B cell (primary cell): ENCODE measurements at regions not wholly inside any gene's neighbourhood (a gene's known extent, or its start where the extent isn't known, plus 50 kb on each side); places are given as distances from the start of the nearest gene placed in this dataset.

ENCODE experiments used
- ATAC-seq: fragments of 200-7000 bp; cut with Tn5 transposase; one replicate; pipeline ENCODE4 v1.10.0; 2021; ENCODE audit warnings: low read depth, mild to moderate bottlenecking, moderate number of reproducible peaks, moderate library complexity
- CTCF ChIA-PET: fragments of 350-600 bp; sonication (Branson Sonifier 250); formaldehyde crosslinking; loops from one replicate; lab custom pipeline; 2021; ENCODE audit warnings: antibody characterized with exemption, inconsistent platforms; lab: Charles Lee
- POLR2A ChIA-PET: fragments of 350-600 bp; sonication (Branson Sonifier 250); formaldehyde crosslinking; loops from one replicate; lab custom pipeline; 2021; ENCODE audit warnings: antibody characterized with exemption; lab: Charles Lee
- DNase-seq: peaks from one replicate; pipeline ENCODE4 v3.0.0; 2013
- H2AFZ ChIP-seq: 2 replicates; pipeline ENCODE4 v1.6.1; 2012; ENCODE audit warnings: mild to moderate bottlenecking, low read depth, low read length; ENCODE audit not compliant: insufficient read depth, poor library complexity, severe bottlenecking
- H3K27ac ChIP-seq, 2 donors: 1 replicate in 1 of 2; 2 replicates in 1 of 2; pipeline ENCODE4 v1.5.1; 2012 to 2013; ENCODE audit warnings: low read length in 2 of 2, mild to moderate bottlenecking in 2 of 2, moderate library complexity in 1 of 2
- H3K27me3 ChIP-seq, 4 experiments: fragments of 200-600 bp in 1 of 4; sonication (generic) in 1 of 4; replicated peaks in 1 of 4; 1 replicate in 2 of 4; 2 replicates in 2 of 4; pipeline versions ENCODE4 v1.6.1 to v1.7.0; 2013 to 2016; ENCODE audit warnings: low read length in 3 of 4, mild to moderate bottlenecking in 2 of 4, mixed read lengths in 1 of 4, moderate library complexity in 1 of 4; ENCODE audit not compliant: insufficient read depth in 4 of 4, control insufficient read depth in 3 of 4; ENCODE audit errors: control extremely low read depth in 1 of 4
- H3K36me3 ChIP-seq, 2 experiments: replicated peaks in 1 of 2; 1 replicate in 1 of 2; 2 replicates in 1 of 2; pipeline versions ENCODE4 v1.6.1 to v1.7.1; 2013; ENCODE audit warnings: low read length in 1 of 2; ENCODE audit not compliant: insufficient read depth in 2 of 2, control insufficient read depth in 1 of 2; ENCODE audit errors: control extremely low read depth in 1 of 2, extremely low read depth in 1 of 2
- H3K4me1 ChIP-seq, 2 donors: fragments of 200-600 bp in 1 of 2; sonication (generic) in 1 of 2; 1 replicate in 1 of 2; 2 replicates in 1 of 2; pipeline versions ENCODE4 v1.5.1 to v1.6.1; 2013 to 2017; ENCODE audit warnings: low read length in 2 of 2; ENCODE audit not compliant: control insufficient read depth in 2 of 2, insufficient read depth in 2 of 2
- H3K4me2 ChIP-seq: replicated peaks from 2 replicates; pipeline ENCODE3; 2012; ENCODE audit warnings: mild to moderate bottlenecking, low read depth, low read length; ENCODE audit not compliant: poor library complexity, severe bottlenecking
- H3K4me3 ChIP-seq, 5 experiments: fragments of 200-600 bp in 1 of 5; sonication (generic) in 1 of 5; 1 replicate in 3 of 5; 2 replicates in 2 of 5; pipeline versions ENCODE4 v1.5.1 to v1.7.0; 2011 to 2016; ENCODE audit warnings: low read length in 4 of 5, mild to moderate bottlenecking in 4 of 5, low read depth in 2 of 5, control low read depth in 1 of 5, moderate library complexity in 1 of 5; ENCODE audit not compliant: insufficient read depth in 1 of 5; ENCODE audit errors: control extremely low read depth in 1 of 5, extremely low read depth in 1 of 5
- H3K79me2 ChIP-seq: fragments of 200-600 bp; sonication (generic); one replicate; pipeline ENCODE4 v1.6.0; 2016; ENCODE audit warnings: low read length; ENCODE audit not compliant: control insufficient read depth, insufficient read depth
- H3K9ac ChIP-seq: fragments of 200-600 bp; sonication (generic); 2 replicates; pipeline ENCODE4 v1.6.1; 2017; ENCODE audit warnings: mild to moderate bottlenecking, low read length, moderate library complexity
- H3K9me3 ChIP-seq, 3 donors: one replicate each; pipeline versions ENCODE4 v1.6.1 to v1.7.1; 2013; ENCODE audit warnings: low read length in 2 of 3; ENCODE audit not compliant: control insufficient read depth in 2 of 3, insufficient read depth in 1 of 3; ENCODE audit errors: control extremely low read depth in 1 of 3
- H4K20me1 ChIP-seq: 2 replicates; pipeline ENCODE4 v1.6.0; 2012; ENCODE audit warnings: mild to moderate bottlenecking, low read length; ENCODE audit not compliant: insufficient read depth, control insufficient read depth, poor library complexity, severe bottlenecking
- H3K27ac Mint-ChIP-seq: one replicate; pipeline ENCODE4 v1.8.0; 2021; ENCODE audit warnings: mixed read lengths
- H3K27me3 Mint-ChIP-seq: one replicate; pipeline ENCODE4 v1.8.0; 2021; ENCODE audit warnings: mixed read lengths
- H3K4me1 Mint-ChIP-seq: one replicate; pipeline ENCODE4 v1.8.0; 2021; ENCODE audit warnings: mixed read lengths
- H3K4me3 Mint-ChIP-seq: one replicate; pipeline ENCODE4 v1.8.0; 2021; ENCODE audit warnings: mixed read lengths
- H3K9me3 Mint-ChIP-seq: one replicate; pipeline ENCODE4 v1.8.0; 2022; ENCODE audit warnings: mixed read lengths; ENCODE audit not compliant: insufficient read depth
- CTCF ChIP-seq: fragments of 200-600 bp; IDR thresholded peaks from one replicate; pipeline ENCODE4 v1.8.0; 2022; ENCODE audit warnings: antibody characterized with exemption, mild to moderate bottlenecking
- EZH2 ChIP-seq: IDR thresholded peaks from 2 replicates; pipeline ENCODE4 v1.6.1; 2012; ENCODE audit warnings: borderline replicate concordance, low read depth, mild to moderate bottlenecking, moderate library complexity, low read length; ENCODE audit not compliant: insufficient read depth, poor library complexity, severe bottlenecking
- WGBS: methylation state at CpG from one replicate; pipeline ENCODE4 v1.1.5; 2013; ENCODE audit warnings: missing lambda C conversion rate; ENCODE audit not compliant: insufficient coverage; 5-methylcytosine and 5-hydroxymethylcytosine counted together
- intact Hi-C: fragments of 100-400 bp; cut with micrococcal nuclease; formaldehyde crosslinking; loops from one replicate; pipeline ENCODE4 v1.10.0; 2022

DNA sequence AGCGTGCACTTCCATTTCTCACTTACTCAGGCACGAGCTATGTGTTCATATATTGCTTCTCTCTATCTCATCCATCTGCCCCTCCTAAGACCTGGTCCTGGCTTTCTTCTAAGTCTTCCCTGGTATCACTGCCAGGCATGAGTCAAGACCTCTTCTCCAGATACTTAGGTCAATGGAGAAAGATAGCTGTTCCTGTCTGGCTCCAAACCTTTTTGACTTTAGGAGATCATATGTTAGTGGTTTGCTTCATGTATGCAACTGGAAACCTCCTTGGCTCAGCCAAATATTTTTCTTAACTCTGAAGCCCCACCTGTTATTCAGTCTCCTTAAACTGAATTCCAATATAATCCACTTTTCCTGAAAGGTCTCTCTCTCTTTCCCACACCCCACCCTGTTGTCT, 211.6 kb upstream of the PTBP2 start:
- H3K79me2 ChIP-seq: no peaks in the 10 kb centered on the region
- TF ChIP-seq EZH2: no peak
- TF ChIP-seq CTCF: no peak
- DNase-seq (no peak), ATAC-seq (no peak)
- no peak overlapping the region for H3K27ac ChIP-seq
- no peak overlapping the region for H3K4me2 ChIP-seq
- ChIA-PET POLR2A (no interaction called here), CTCF (no interaction called here)
- intact Hi-C loops: no loop called here
- no peak overlapping the region for H3K4me3 Mint-ChIP-seq
- no peaks in the 10 kb centered on the region for H3K9me3 ChIP-seq
- no peaks in the 10 kb centered on the region for H3K4me1 ChIP-seq
- no peaks in the 10 kb centered on the region for H3K36me3 ChIP-seq
- no peaks in the 10 kb centered on the region for H4K20me1 ChIP-seq
- no peaks in the 10 kb centered on the region for H3K27me3 Mint-ChIP-seq
- no peaks in the 10 kb centered on the region for H3K9me3 Mint-ChIP-seq
- no peaks in the 10 kb centered on the region for H3K4me1 Mint-ChIP-seq
- no peak overlapping the region for H2AFZ ChIP-seq
- no peak overlapping the region for H3K27ac Mint-ChIP-seq
- H3K4me3 ChIP-seq: no peak overlapping the region
- no peaks in the 10 kb centered on the region for H3K27me3 ChIP-seq
- WGBS: 29% methylated on average over 1 of the region's 2 CpGs
- no peak overlapping the region for H3K9ac ChIP-seq

DNA sequence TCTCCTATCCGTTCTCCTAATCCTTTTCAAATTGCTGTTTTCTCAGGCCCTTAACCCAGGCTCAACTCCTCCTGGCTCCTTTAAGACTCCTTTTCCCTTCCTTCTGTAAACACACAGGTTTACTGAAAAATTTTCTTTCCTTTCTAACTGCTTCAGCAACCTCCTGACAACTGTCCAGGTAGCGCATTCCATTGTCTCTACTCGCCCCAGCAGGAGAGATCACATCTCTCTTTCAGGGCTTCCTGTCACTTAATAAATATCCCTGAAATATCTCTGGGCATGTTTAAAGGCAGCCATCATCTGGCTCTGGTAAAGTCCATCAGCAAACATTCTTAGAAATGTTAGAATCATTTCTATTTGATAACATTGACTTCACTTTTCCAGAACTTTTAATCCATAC, 211.2 kb upstream of the PTBP2 start:
- TF ChIP-seq CTCF (no peak), EZH2 (no peak)
- Histone ChIP-seq H4K20me1 (no peaks in the 10 kb centered on the region), H3K27me3 (no peaks in the 10 kb centered on the region), H3K4me1 (no peaks in the 10 kb centered on the region), H3K79me2 (no peaks in the 10 kb centered on the region), H3K4me2 (no peak overlapping the region), H3K9me3 (no peaks in the 10 kb centered on the region), H3K4me3 (no peak overlapping the region), H3K36me3 (no peaks in the 10 kb centered on the region), H3K27ac (no peak overlapping the region), H3K9ac (no peak overlapping the region), H2AFZ (no peak overlapping the region)
- ATAC-seq (no peak), DNase-seq (no peak)
- POLR2A ChIA-PET: no interaction called here
- no peaks in the 10 kb centered on the region for H3K27me3 Mint-ChIP-seq
- intact Hi-C loops: no loop called here
- no peak overlapping the region for H3K4me3 Mint-ChIP-seq
- H3K9me3 Mint-ChIP-seq: no peaks in the 10 kb centered on the region
- WGBS: 96% methylated on average over 3 of the region's 3 CpGs
- no peak overlapping the region for H3K27ac Mint-ChIP-seq
- CTCF ChIA-PET: no interaction called here
- no peaks in the 10 kb centered on the region for H3K4me1 Mint-ChIP-seq
